ENCODE measurements at regions not wholly inside any gene's neighbourhood (a gene's known extent, or its start where the extent isn't known, plus 50 kb on each side); places are given as distances from the start of the nearest gene placed in this dataset.

DNA sequence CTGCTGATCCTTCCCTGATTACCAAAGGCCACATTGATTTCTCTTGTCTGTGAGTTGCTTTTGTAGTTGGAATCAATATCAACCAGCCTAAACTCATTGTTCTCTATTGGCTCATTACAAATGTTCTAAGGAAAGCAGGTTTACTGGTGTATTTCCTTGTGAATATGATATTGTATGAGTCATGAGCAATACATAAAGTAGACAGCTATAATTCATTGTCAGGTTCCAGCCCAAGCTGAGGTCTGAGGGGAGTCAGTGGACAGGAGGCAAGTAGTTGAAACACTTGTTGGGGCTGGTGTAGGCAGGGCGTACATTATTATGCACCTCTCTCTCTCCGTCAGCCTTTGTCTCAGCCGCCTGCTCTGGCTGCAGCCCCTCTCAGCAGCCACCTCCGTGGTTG, 451.7 kb downstream of the IPMK start:
- H3K36me3 ChIP-seq (ENCODE audit: insufficient read depth, low read length), result no peaks in the 10 kb centered on the region
- no peaks in the 10 kb centered on the region for H3K9me3 ChIP-seq (ENCODE audit: control insufficient read depth, insufficient read depth, low read length)
- no peaks in the 10 kb centered on the region for H3K4me1 ChIP-seq (ENCODE audit: insufficient read depth, low read length)
- H3K9ac ChIP-seq (ENCODE audit: low read depth, low read length), result no peak overlapping the region

DNA sequence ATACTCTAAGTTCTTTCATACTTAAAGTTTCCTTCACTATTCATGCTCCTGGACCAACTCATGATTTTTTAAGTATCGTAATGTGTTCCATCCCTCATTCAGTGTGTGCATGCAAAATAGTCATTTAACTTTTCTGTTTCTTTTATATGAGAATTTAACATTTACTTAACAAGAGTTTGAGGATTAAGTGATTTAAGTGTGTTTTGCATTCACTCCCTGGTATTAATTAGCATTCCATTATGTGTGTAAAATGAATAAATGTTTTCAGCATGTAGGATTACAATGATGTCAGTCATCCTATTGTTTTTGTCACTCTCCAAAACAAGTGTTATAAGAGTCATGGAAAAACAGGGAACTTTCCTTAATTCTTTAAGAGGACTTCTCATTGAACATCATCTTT, 457.7 kb downstream of the IPMK start:
- Histone ChIP-seq H3K9ac (ENCODE audit: low read depth, low read length) (no peak overlapping the region), H3K9me3 (ENCODE audit: control insufficient read depth, insufficient read depth, low read length) (no peaks in the 10 kb centered on the region), H3K36me3 (ENCODE audit: insufficient read depth, low read length) (no peaks in the 10 kb centered on the region), H3K4me1 (ENCODE audit: insufficient read depth, low read length) (no peaks in the 10 kb centered on the region)

DNA sequence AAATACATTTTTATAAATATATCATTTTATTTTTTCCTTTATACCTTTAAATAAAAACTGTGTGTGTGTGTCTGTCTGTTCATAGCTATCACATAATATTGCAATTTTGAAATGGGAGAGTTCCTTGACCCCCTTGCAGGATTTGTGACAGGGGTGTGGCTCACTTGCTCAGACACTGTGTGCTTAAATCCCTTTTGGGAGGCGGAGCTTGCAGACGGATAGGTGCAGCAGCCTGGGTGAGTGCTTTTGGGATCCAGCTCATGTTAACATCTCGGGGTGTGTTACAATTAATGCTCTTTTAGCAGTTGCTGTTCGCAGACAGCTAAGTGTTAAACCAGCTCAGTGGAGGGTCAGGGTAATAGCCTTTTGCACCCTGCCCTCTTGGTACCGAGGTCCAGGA, 459.8 kb downstream of the IPMK start:
- Histone ChIP-seq H3K9me3 (ENCODE audit: control insufficient read depth, insufficient read depth, low read length) (no peaks in the 10 kb centered on the region), H3K9ac (ENCODE audit: low read depth, low read length) (no peak overlapping the region), H3K4me1 (ENCODE audit: insufficient read depth, low read length) (no peaks in the 10 kb centered on the region), H3K36me3 (ENCODE audit: insufficient read depth, low read length) (no peaks in the 10 kb centered on the region)

DNA sequence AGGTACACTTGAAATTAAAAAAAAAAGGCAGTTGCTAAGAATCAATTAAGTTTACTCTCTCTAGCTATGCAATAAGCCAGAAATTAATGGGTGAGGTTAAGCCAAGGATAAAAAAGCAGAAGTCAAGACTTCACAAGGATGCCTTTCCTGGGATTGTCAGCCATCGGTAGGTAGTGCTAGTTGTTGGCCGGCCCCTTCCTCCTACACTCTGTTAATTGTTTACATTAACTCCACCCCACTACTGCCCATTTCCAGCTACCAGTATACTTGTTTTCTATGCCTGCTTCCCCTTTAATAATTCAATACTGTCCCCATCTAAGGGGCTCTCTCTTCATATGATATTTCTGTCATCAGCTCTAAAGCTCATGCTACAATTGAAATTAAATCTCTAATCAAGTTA, 461.0 kb downstream of the IPMK start:
- H3K36me3 ChIP-seq (ENCODE audit: insufficient read depth, low read length), result no peaks in the 10 kb centered on the region
- H3K9me3 ChIP-seq (ENCODE audit: control insufficient read depth, insufficient read depth, low read length), result no peaks in the 10 kb centered on the region
- H3K4me1 ChIP-seq (ENCODE audit: insufficient read depth, low read length), result no peaks in the 10 kb centered on the region
- H3K9ac ChIP-seq (ENCODE audit: low read depth, low read length), result no peak overlapping the region

DNA sequence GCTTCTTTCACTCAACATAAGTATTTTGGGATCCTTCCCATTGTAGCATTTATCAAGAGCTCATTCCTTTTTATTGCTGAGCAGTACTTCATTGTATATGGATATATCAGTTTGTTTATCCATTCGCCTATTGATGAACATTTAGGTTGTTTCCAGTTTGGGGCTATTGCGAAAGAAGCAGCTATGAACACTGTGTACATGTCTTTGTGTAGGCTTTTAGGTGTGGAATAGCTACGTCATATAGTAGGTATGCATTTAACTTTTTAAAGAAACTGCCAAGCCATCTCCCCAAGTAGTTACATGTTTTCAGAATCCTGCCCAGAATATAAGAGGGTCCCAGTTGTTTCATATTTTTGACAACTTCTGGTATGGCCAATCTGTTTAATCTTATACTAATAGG, 468.1 kb downstream of the IPMK start:
- Histone ChIP-seq H3K9me3 (ENCODE audit: control insufficient read depth, insufficient read depth, low read length) (no peaks in the 10 kb centered on the region), H3K36me3 (ENCODE audit: insufficient read depth, low read length) (no peaks in the 10 kb centered on the region), H3K4me1 (ENCODE audit: insufficient read depth, low read length) (no peaks in the 10 kb centered on the region), H3K9ac (ENCODE audit: low read depth, low read length) (no peak overlapping the region)

DNA sequence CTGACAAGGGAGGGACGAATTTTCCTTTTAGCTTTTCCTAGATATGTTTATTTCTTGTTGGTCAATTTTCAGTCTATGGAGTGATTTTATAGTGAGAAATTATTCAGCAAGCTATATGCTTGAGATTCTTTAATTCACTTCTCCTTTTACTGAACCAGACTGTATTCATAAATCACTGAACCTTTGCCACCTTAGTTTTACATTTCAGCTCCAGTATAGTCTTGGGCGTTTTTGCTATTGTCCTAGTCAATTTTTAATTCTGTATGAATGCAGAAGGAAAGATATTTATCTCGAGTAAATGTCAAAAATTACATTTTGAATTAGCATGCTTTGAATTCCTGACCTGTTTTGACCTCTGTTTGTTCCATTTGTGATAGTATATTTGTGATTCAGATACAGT, 468.9 kb downstream of the IPMK start:
- no peaks in the 10 kb centered on the region for H3K4me1 ChIP-seq (ENCODE audit: insufficient read depth, low read length)
- no peaks in the 10 kb centered on the region for H3K9me3 ChIP-seq (ENCODE audit: control insufficient read depth, insufficient read depth, low read length)
- H3K36me3 ChIP-seq (ENCODE audit: insufficient read depth, low read length), result no peaks in the 10 kb centered on the region

DNA sequence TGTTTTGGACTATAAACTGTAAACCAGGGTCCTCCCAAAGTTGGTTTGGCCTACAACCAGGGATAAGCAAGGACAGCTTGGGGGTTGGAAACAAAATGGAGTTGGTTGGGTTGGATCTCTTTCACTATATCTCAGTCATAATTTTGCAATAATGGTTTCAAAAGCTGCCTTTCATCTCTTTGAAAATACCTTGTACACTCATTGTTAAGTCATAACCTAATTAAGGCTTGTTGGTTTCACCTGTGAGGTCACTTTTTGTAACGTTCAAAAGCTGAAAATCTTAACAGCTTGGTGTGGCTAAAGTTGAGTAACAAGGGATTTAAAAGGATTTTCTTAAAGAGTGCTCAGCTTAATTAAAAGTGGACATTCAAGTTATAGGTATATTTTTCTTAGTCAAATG, 476.1 kb downstream of the IPMK start:
- Histone ChIP-seq H3K36me3 (ENCODE audit: insufficient read depth, low read length) (no peaks in the 10 kb centered on the region; the same call in 1 of the 2 replicates), H3K9ac (ENCODE audit: low read depth, low read length) (no peak overlapping the region), H3K4me1 (ENCODE audit: insufficient read depth, low read length) (peaks cover 2% of the 10 kb centered on the region), H3K9me3 (ENCODE audit: control insufficient read depth, insufficient read depth, low read length) (0 out of 2 replicates have a peak, but pooled peaks cover 5% of the 10 kb centered on the region)

More for the DNA sequence above, 468.9 kb downstream of the IPMK start:
- H3K9ac ChIP-seq (ENCODE audit: low read depth, low read length), result no peak overlapping the region

DNA sequence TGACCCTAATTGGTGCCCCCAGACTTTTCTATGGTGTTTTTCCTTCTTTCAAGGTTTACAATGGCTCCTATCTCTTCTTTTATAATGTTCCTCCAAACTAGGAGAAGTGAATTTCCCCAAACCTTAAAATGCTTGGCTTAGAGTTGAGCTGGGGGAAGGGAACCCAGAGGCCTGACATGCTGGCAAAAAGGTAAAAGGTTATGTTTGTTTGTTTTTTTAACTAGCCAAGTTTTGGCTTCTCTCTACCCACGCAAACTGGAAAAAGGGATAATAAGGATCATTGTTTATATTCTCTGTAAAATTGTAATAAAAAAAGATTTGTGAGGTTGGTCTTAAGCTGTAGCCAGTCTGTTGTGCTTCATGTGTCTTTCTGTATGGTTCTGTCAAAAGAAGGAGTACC, 477.0 kb downstream of the IPMK start:
- Histone ChIP-seq H3K9ac (ENCODE audit: low read depth, low read length) (no peak overlapping the region), H3K4me1 (ENCODE audit: insufficient read depth, low read length) (peaks cover 11% of the 10 kb centered on the region), H3K9me3 (ENCODE audit: control insufficient read depth, insufficient read depth, low read length) (0 out of 2 replicates have a peak, but pooled peaks cover 5% of the 10 kb centered on the region), H3K36me3 (ENCODE audit: insufficient read depth, low read length) (no peaks in the 10 kb centered on the region; the same call in 1 of the 2 replicates)

DNA sequence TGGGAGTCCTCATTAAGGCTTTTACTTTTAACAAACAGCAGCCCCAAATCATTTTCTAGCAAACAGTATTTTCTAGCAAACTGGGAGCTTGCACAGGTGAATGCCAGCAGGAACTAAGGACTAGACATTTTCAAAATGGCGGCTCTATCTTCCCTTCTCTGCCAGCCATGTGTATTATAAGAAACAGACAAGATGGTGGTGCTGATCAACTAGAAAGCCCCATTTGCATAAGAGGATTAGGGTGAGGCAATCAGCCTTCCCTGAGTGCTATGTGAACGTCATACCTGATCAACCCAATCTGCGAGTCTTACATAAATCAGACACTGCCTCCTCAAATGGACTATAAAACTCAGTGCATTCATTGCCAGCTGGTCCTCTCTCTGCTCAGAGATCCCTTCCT, 479.6 kb downstream of the IPMK start:
- Histone ChIP-seq H3K36me3 (ENCODE audit: insufficient read depth, low read length) (no peaks in the 10 kb centered on the region; the same call in 1 of the 2 replicates), H3K9ac (ENCODE audit: low read depth, low read length) (no peak overlapping the region), H3K4me1 (ENCODE audit: insufficient read depth, low read length) (peaks cover 12% of the 10 kb centered on the region), H3K9me3 (ENCODE audit: control insufficient read depth, insufficient read depth, low read length) (0 out of 2 replicates have a peak, but pooled peaks cover 5% of the 10 kb centered on the region)

DNA sequence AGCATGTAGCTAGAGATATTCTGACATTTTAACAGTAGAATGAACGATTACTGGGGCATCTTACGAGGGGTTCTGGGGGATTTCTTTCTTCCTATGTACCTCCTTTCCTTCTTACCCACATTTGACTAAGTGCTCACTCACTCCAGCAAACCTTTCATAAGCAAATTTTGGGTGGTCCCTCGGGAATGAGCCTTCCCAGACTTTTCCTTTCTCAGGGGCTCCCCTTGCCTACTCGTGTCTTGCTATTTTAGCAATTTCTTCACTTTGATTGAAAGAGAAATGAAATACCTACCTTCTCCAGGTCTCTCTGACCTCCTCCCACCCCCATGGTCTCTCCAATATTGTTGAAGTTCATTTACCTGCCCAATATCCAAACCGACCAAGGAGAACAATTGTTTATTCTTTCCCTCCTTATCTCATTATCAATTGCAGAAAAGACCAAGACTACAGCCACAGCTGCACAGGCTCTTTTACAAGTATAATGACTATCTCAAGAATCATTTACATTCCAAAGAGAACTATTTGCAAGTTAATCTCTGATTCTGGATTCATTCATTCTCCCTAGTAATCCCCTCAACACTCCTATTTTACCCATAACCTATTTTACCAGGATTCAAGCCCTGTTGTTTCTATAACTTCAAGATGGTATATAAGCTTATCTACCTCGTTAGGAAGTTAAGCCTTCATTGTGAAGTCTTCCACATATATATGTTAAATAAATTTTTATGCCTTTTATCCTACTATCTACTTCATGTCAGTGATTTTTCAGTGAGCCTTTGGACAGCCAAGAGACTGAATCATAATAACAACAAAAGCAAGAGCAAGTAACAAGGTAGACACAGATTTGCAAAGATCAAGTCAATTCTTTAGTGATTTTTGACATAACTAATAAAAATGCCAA, 480.6 kb downstream of the IPMK start:
- Histone ChIP-seq H3K9ac (ENCODE audit: low read depth, low read length) (peak overlapping the region; percentile 1; the same call in 1 of the 2 replicates), H3K4me1 (ENCODE audit: insufficient read depth, low read length) (peaks cover 12% of the 10 kb centered on the region), H3K36me3 (ENCODE audit: insufficient read depth, low read length) (no peaks in the 10 kb centered on the region; the same call in 1 of the 2 replicates), H3K9me3 (ENCODE audit: control insufficient read depth, insufficient read depth, low read length) (0 out of 2 replicates have a peak, but pooled peaks cover 5% of the 10 kb centered on the region)

DNA sequence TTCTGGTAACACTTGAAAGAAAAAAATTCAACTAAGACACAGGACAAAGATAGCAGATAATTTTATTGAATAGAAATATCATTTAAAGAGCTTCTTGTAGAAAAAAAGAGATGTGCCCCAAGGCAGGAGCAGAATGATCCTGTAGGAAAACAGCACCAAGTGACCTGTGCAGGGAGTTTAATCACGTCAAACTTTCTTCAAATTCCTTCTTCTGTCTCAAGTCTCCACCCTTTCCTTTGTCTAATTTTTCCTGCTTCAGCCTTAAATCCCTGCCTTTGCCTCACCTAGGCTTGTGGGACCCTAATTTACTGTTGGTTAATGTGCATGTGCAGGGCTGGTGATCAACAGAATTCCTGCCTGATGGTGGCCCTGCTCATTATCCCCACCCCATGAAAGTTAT, 481.4 kb downstream of the IPMK start:
- Histone ChIP-seq H3K4me1 (ENCODE audit: insufficient read depth, low read length) (peaks cover 12% of the 10 kb centered on the region), H3K36me3 (ENCODE audit: insufficient read depth, low read length) (no peaks in the 10 kb centered on the region; the same call in 1 of the 2 replicates), H3K9me3 (ENCODE audit: control insufficient read depth, insufficient read depth, low read length) (0 out of 2 replicates have a peak, but pooled peaks cover 5% of the 10 kb centered on the region), H3K9ac (ENCODE audit: low read depth, low read length) (peak overlapping the region; percentile 1; the same call in 1 of the 2 replicates)

DNA sequence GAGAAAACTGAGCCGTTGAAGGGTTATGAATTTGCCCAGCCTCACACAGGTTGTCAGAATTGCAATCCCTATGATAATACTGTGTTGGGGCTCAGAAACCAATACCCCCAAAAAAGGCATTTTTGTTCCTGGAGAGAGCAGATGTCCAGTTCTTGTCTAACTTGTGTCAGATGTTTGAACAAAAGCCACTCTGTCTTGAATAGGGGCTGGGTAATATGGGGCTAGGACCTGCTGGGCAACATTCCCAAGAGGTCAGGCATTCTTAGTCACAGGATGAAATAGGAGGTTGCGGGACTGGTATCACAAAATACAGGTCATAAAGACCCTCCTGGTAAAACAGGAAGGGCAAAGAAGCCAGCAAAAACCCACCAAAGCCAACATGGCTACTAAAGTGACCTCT, 482.1 kb downstream of the IPMK start:
- Histone ChIP-seq H3K9ac (ENCODE audit: low read depth, low read length) (no peak overlapping the region), H3K4me1 (ENCODE audit: insufficient read depth, low read length) (peaks cover 12% of the 10 kb centered on the region), H3K9me3 (ENCODE audit: control insufficient read depth, insufficient read depth, low read length) (0 out of 2 replicates have a peak, but pooled peaks cover 5% of the 10 kb centered on the region), H3K36me3 (ENCODE audit: insufficient read depth, low read length) (no peaks in the 10 kb centered on the region; the same call in 1 of the 2 replicates)

DNA sequence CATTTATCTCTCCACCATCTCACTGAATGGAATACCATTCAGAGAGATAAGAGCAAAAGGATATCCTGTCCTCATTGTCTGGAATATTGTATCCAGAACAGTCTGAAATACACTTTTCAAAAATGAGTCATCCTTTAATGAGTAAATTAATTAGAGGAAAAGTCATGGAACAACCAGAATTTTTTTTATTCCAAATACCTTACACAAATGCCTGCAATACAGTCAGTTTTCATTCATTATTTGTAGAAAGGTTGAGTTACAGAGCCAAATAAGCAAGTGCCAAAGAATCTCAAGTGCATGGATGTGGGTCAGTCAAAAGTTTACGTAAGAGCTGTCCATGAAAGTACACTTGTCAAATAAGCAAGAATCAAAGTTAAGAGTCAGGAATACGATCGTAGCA, 482.6 kb downstream of the IPMK start:
- no peaks in the 10 kb centered on the region; the same call in 1 of the 2 replicates for H3K36me3 ChIP-seq (ENCODE audit: insufficient read depth, low read length)
- H3K4me1 ChIP-seq (ENCODE audit: insufficient read depth, low read length), result peaks cover 12% of the 10 kb centered on the region
- 0 out of 2 replicates have a peak, but pooled peaks cover 4% of the 10 kb centered on the region for H3K9me3 ChIP-seq (ENCODE audit: control insufficient read depth, insufficient read depth, low read length)
- no peak overlapping the region for H3K9ac ChIP-seq (ENCODE audit: low read depth, low read length)

DNA sequence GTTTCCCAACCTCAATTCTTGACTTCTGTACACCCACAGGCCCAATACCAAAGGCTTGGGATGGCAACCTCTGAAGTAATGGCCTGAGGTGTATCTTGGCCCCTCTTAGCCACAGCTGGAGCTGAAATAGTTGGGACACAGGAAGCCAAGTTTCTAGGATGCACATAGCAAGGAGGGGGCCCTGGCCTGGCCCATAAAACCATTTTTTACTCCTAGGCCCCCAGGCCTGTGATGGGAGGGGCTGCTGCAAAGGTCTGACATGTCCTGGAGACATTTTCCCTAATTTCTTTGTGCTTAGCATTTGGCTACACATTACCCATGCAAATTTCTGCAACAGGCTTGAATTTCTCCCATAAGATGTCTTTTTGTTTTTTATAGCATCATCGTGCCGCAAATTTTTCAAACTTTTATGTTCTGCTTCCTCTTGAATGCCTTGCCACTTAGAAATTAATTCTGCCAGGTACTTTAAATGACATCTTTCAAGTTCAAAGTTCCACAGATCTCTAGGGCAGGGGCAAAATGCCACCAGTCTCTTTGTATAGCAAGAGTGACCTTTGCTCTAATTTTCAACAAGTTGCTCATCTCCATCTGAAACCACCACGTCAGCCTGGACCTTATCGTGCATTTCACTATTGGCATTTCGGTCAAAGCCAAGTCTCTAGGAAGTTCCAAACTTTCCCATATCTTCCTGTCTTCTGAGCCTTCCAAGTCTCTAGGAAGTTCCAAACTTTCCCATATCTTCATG, 490.8 kb downstream of the IPMK start:
- Histone ChIP-seq H3K9me3 (ENCODE audit: control insufficient read depth, insufficient read depth, low read length) (no peaks in the 10 kb centered on the region; the same call in 1 of the 2 replicates), H3K4me1 (ENCODE audit: insufficient read depth, low read length) (no peaks in the 10 kb centered on the region), H3K9ac (ENCODE audit: low read depth, low read length) (no peak overlapping the region), H3K36me3 (ENCODE audit: insufficient read depth, low read length) (no peaks in the 10 kb centered on the region)
